ENCODE measurements at regions not wholly inside any gene's neighbourhood (a gene's known extent, or its start where the extent isn't known, plus 50 kb on each side); places are given as distances from the start of the nearest gene placed in this dataset.

GRCh38 chr9:126203313-126203712, 123.3 kb upstream of the MVB12B start:
- Histone ChIP-seq H3K79me2 (ENCODE audit: control insufficient read depth, low read length) (no peaks in the 10 kb centered on the region), H3K4me2 (ENCODE audit: low read length) (no peak overlapping the region), H4K20me1 (ENCODE audit: control insufficient read depth, insufficient read depth, low read depth, low read length) (no peaks in the 10 kb centered on the region), H3K27me3 (ENCODE audit: control insufficient read depth, low read length) (peaks cover 9% of the 10 kb centered on the region; the same call in 1 of the 2 replicates), H3K4me1 (ENCODE audit: control insufficient read depth, low read length) (peaks cover 11% of the 10 kb centered on the region), H3K4me3 (ENCODE audit: low read length) (no peak overlapping the region), H3K9me3 (ENCODE audit: control insufficient read depth, insufficient read depth, low read length) (no peaks in the 10 kb centered on the region), H3K36me3 (ENCODE audit: control insufficient read depth, low read length) (no peaks in the 10 kb centered on the region), H3F3A (ENCODE audit: control insufficient read depth, insufficient read depth) (no peaks in the 10 kb centered on the region), H3K9me2 (replicated peaks; ENCODE audit: control insufficient read depth, low read length) (no peaks in the 10 kb centered on the region), H3K27ac (ENCODE audit: low read depth, low read length) (no peak overlapping the region)
- TF ChIP-seq EZH2phosphoT487 (IDR thresholded peaks at IDR 0.05; ENCODE audit: borderline replicate concordance, low read length), result no peak
- TF ChIP-seq, protein P1, sequence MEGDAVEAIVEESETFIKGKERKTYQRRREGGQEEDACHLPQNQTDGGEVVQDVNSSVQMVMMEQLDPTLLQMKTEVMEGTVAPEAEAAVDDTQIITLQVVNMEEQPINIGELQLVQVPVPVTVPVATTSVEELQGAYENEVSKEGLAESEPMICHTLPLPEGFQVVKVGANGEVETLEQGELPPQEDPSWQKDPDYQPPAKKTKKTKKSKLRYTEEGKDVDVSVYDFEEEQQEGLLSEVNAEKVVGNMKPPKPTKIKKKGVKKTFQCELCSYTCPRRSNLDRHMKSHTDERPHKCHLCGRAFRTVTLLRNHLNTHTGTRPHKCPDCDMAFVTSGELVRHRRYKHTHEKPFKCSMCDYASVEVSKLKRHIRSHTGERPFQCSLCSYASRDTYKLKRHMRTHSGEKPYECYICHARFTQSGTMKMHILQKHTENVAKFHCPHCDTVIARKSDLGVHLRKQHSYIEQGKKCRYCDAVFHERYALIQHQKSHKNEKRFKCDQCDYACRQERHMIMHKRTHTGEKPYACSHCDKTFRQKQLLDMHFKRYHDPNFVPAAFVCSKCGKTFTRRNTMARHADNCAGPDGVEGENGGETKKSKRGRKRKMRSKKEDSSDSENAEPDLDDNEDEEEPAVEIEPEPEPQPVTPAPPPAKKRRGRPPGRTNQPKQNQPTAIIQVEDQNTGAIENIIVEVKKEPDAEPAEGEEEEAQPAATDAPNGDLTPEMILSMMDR (IDR thresholded peaks at IDR 0.05; ENCODE audit: low read depth, low read length, poor library complexity, severe bottlenecking), result peak; percentile 76

GRCh38 chr9:126204197-126204596, 122.4 kb upstream of the MVB12B start:
- H3K27ac ChIP-seq (ENCODE audit: low read depth, low read length), result no peak overlapping the region
- H3K9me3 ChIP-seq (ENCODE audit: control insufficient read depth, insufficient read depth, low read length), result no peaks in the 10 kb centered on the region
- no peaks in the 10 kb centered on the region for H3K79me2 ChIP-seq (ENCODE audit: control insufficient read depth, low read length)
- H3K4me1 ChIP-seq (ENCODE audit: control insufficient read depth, low read length), result peaks cover 11% of the 10 kb centered on the region
- no peak for TF ChIP-seq EZH2phosphoT487 (IDR thresholded peaks at IDR 0.05; ENCODE audit: borderline replicate concordance, low read length)
- TF ChIP-seq, protein P1 (IDR thresholded peaks at IDR 0.05; ENCODE audit: low read depth, low read length, poor library complexity, severe bottlenecking), result no peak
- H3K27me3 ChIP-seq (ENCODE audit: control insufficient read depth, low read length), result peaks cover 15% of the 10 kb centered on the region; the same call in 1 of the 2 replicates
- no peaks in the 10 kb centered on the region for H3K9me2 ChIP-seq (replicated peaks; ENCODE audit: control insufficient read depth, low read length)
- no peaks in the 10 kb centered on the region for H3F3A ChIP-seq (ENCODE audit: control insufficient read depth, insufficient read depth)
- no peaks in the 10 kb centered on the region for H4K20me1 ChIP-seq (ENCODE audit: control insufficient read depth, insufficient read depth, low read depth, low read length)
- no peak overlapping the region for H3K4me2 ChIP-seq (ENCODE audit: low read length)
- H3K36me3 ChIP-seq (ENCODE audit: control insufficient read depth, low read length), result no peaks in the 10 kb centered on the region
- no peak overlapping the region for H3K4me3 ChIP-seq (ENCODE audit: low read length)

DNA sequence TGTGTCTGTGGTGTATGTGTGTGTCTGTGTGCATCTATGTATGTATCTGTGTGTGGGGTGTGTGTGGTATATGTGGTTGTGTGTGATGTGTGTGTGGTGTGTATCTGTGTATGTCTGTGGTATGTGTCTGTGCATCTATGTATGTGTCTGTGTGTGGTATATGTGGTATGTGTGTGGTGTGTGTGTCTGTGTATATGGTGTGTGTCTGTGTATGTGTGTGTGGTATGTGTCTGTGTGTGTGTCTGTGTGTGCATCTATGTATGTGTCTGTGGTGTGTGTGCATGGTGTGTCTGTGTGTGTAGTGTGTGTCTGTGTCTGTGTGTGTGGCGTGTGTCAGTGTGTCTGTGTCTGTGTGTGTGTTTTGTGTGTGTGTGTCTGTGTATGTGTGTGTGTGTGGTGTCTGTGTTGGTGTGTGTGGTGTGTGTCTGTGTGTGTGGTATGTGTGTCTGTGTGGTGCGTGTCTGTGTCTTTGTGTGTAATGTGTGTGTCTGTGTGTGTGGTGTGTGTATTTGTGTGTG, 121.9 kb upstream of the MVB12B start:
- Histone ChIP-seq H3K4me2 (ENCODE audit: low read length) (peak overlapping the region; percentile 47), H3K36me3 (ENCODE audit: control insufficient read depth, low read length) (no peaks in the 10 kb centered on the region), H3K4me3 (ENCODE audit: low read length) (0 out of 2 replicates have a peak overlapping the region, but pooled peaks have one; percentile 7), H3K9me2 (replicated peaks; ENCODE audit: control insufficient read depth, low read length) (no peaks in the 10 kb centered on the region), H3K79me2 (ENCODE audit: control insufficient read depth, low read length) (no peaks in the 10 kb centered on the region), H3K9me3 (ENCODE audit: control insufficient read depth, insufficient read depth, low read length) (no peaks in the 10 kb centered on the region), H3K4me1 (ENCODE audit: control insufficient read depth, low read length) (peaks cover 11% of the 10 kb centered on the region), H4K20me1 (ENCODE audit: control insufficient read depth, insufficient read depth, low read depth, low read length) (no peaks in the 10 kb centered on the region), H3K27ac (ENCODE audit: low read depth, low read length) (no peak overlapping the region), H3F3A (ENCODE audit: control insufficient read depth, insufficient read depth) (no peaks in the 10 kb centered on the region), H3K27me3 (ENCODE audit: control insufficient read depth, low read length) (peaks cover 18% of the 10 kb centered on the region; the same call in 1 of the 2 replicates)
- TF ChIP-seq, protein P1 (IDR thresholded peaks at IDR 0.05; ENCODE audit: low read depth, low read length, poor library complexity, severe bottlenecking), result no peak
- no peak for TF ChIP-seq EZH2phosphoT487 (IDR thresholded peaks at IDR 0.05; ENCODE audit: borderline replicate concordance, low read length)

Measured in DOHH2 (cell line).